Activated CD4-positive, alpha-beta T cell treated with anti-CD3 and anti-CD28 coated beads for 36 hours (primary cell): ENCODE measurements at regions not wholly inside any gene's neighbourhood (a gene's known extent, or its start where the extent isn't known, plus 50 kb on each side); places are given as distances from the start of the nearest gene placed in this dataset.

ENCODE experiments used
- ATAC-seq: fragments of 200-7000 bp; cut with Tn5 transposase; one replicate; pipeline ENCODE4 v1.10.0; 2021; ENCODE audit warnings: mild to moderate bottlenecking, moderate library complexity
- CTCF ChIA-PET: fragments of 350-600 bp; sonication (Branson Sonifier 250); formaldehyde crosslinking; loops from one replicate; lab custom pipeline; 2021; ENCODE audit warnings: antibody characterized with exemption; lab: Charles Lee
- POLR2A ChIA-PET: fragments of 350-600 bp; sonication (Branson Sonifier 250); formaldehyde crosslinking; loops from one replicate; lab custom pipeline; 2021; ENCODE audit warnings: antibody characterized with exemption, inconsistent platforms; lab: Charles Lee
- DNase-seq: peaks from one replicate; pipeline ENCODE4 v3.0.0-alpha.2; 2020
- H3K27ac Mint-ChIP-seq: one replicate; pipeline ENCODE4 v1.8.0; 2021; ENCODE audit warnings: mixed read lengths
- H3K27me3 Mint-ChIP-seq: one replicate; pipeline ENCODE4 v1.8.0; 2021; ENCODE audit warnings: mixed read lengths
- H3K36me3 Mint-ChIP-seq: one replicate; pipeline ENCODE4 v1.8.0; 2021; ENCODE audit warnings: low read depth, mixed read lengths
- H3K4me1 Mint-ChIP-seq: one replicate; pipeline ENCODE4 v1.8.0; 2021; ENCODE audit warnings: mixed read lengths
- H3K4me3 Mint-ChIP-seq: one replicate; pipeline ENCODE4 v1.8.0; 2021; ENCODE audit warnings: mild to moderate bottlenecking, moderate library complexity, mixed read lengths
- H3K9me3 Mint-ChIP-seq: one replicate; pipeline ENCODE4 v1.8.0; 2021; ENCODE audit warnings: low read depth, mixed read lengths
- intact Hi-C, 2 experiments: fragments of 100-400 bp; cut with DNase I in 1 of 2; cut with micrococcal nuclease in 1 of 2; formaldehyde crosslinking; loops; one replicate each; pipeline versions ENCODE4 v1.14.2 to v1.15.1; 2022 to 2024; cut with DNase I, micrococcal nuclease

DNA sequence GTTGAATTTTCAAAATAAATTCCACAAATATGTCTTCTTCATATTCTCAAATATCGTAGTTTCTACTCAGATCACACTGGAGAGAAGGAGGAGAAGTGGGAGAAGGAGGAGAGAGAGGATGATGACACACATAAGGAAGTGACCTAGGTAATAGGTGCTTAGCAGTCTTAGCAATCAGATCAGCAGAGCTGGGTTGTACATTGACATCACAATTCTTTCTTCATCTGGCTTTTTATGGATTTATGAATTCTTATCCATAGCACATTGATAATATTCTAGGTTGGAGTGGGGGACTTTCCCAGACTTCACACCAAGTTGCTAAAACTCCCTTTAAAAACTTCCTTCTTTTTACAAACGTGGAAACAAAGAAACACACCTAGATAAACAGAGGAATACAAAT, 86.9 kb downstream of the FGF9 start:
- intact Hi-C loops: no loop called here
- Mint-ChIP-seq H3K9me3 (no peaks in the 10 kb centered on the region), H3K27ac (no peak overlapping the region), H3K4me1 (no peaks in the 10 kb centered on the region), H3K36me3 (no peaks in the 10 kb centered on the region), H3K4me3 (no peak overlapping the region), H3K27me3 (peaks cover 3% of the 10 kb centered on the region)
- CTCF ChIA-PET: no interaction called here
- DNase-seq (no peak), ATAC-seq (no peak)
- POLR2A ChIA-PET: no interaction called here

DNA sequence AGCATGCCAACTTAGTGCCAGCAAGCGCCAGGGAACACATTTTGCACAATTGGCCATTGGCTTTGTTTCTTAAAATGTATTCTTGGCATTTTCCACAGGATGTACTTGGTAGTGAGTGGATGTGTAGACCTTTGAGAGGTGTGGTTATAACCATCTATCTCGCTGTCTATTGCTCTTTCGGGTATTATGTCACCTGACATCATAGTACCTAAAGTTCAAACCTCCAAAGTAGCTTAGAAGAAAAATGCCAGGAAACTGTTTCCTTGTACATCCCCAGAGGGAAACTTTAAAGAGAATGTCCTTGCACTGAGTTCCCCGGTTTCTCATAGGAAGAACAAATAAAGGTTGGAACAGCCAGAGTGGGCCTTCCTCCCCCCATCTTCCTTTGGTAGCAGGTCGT, 87.6 kb downstream of the FGF9 start:
- ChIA-PET CTCF (no interaction called here), POLR2A (no interaction called here)
- intact Hi-C loops: no loop called here
- ATAC-seq (no peak), DNase-seq (no peak)
- Mint-ChIP-seq H3K27ac (no peak overlapping the region), H3K27me3 (peaks cover 3% of the 10 kb centered on the region), H3K36me3 (no peaks in the 10 kb centered on the region), H3K4me1 (no peaks in the 10 kb centered on the region), H3K9me3 (no peaks in the 10 kb centered on the region), H3K4me3 (no peak overlapping the region)

DNA sequence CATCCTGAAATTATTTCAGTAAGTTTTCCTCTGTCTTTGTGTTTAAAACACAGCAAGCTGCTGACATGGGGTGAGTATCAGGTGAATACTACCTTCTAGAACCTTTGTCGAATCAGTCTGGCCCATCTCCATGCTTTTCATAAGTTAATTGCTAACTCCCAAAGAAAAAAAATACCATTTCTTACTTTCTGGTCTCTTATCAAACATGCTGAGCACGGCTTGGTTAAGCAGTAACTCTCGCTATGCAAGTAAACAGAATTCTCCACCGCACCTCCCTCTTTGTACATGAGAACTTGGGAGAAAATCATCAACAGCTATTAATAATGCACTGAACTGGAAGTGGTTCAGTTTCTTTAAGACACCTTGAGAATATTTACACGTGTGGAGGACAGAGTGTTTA, 88.6 kb downstream of the FGF9 start:
- Mint-ChIP-seq H3K4me3 (no peak overlapping the region), H3K36me3 (no peaks in the 10 kb centered on the region), H3K4me1 (no peaks in the 10 kb centered on the region), H3K27ac (no peak overlapping the region), H3K27me3 (peaks cover 3% of the 10 kb centered on the region), H3K9me3 (no peaks in the 10 kb centered on the region)
- CTCF ChIA-PET: no interaction called here
- intact Hi-C loops: no loop called here
- POLR2A ChIA-PET: no interaction called here
- no peak for ATAC-seq
- no peak for DNase-seq

DNA sequence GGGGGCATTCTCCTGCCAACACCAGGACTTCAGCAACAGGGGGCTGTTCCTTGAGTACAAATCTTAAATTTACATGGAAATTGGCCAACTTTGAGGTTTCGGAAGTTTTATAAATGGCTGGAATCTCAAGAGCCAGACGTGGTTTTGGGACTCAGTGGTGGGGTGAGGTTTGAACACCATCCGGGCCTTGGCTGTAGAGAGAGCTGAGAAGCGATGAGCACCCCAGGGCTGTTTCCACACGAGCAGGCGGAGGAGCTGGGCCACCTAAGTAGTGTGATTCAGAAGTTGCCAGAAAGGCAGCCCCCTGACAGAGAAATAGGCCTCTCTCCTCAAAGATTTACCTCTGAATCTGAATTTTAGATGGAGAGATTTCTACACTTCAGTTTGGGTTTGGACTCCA, 89.0 kb downstream of the FGF9 start:
- Mint-ChIP-seq H3K9me3 (no peaks in the 10 kb centered on the region), H3K36me3 (no peaks in the 10 kb centered on the region), H3K4me3 (no peak overlapping the region), H3K4me1 (no peaks in the 10 kb centered on the region), H3K27ac (no peak overlapping the region), H3K27me3 (peaks cover 3% of the 10 kb centered on the region)
- POLR2A ChIA-PET: no interaction called here
- ATAC-seq: no peak
- no peak for DNase-seq
- CTCF ChIA-PET: no interaction called here
- intact Hi-C loops: no loop called here

DNA sequence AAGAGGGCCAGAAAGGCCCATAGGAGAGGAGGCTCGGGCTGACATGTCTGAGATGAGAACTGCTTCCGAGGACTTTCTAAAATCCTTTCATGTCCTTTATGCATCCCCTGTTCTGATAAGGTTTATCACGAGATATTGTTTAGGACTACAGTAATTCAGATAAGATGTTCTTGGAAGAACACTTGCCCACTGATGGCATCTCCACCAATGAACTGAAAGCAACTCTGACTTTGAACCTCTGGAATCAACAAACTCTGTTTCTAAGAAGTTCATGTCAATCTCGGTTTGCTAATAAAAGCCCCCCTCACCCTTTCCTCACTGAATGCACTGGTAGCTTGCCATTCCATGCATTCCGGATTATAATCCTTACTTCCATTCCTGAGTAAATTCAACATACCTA, 90.9 kb downstream of the FGF9 start:
- H3K36me3 Mint-ChIP-seq: no peaks in the 10 kb centered on the region
- no peak overlapping the region for H3K4me3 Mint-ChIP-seq
- no peaks in the 10 kb centered on the region for H3K9me3 Mint-ChIP-seq
- intact Hi-C loops: no loop called here
- H3K27me3 Mint-ChIP-seq: peaks cover 2% of the 10 kb centered on the region
- H3K27ac Mint-ChIP-seq: no peak overlapping the region
- no peak for DNase-seq
- no peaks in the 10 kb centered on the region for H3K4me1 Mint-ChIP-seq
- CTCF ChIA-PET: no interaction called here
- POLR2A ChIA-PET: no interaction called here
- ATAC-seq: no peak

DNA sequence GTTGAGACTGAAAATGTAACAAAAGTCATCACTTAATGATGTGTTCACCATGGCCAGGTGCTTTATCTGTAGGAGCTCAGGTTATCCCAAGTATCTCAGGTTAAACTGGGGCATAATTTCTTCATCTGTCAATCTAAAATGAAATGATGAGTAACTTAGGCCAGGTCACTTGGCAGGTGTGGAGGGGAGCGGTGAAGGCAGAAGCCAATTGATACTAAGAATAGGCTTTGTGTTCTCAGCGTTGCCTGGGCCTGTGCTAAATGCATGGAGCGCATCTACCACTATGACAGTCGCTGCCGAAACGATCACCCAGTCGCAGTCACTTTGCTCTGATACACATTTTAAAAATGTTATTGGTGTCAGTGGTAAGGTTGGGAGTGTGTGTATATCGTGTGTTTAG, 91.6 kb downstream of the FGF9 start:
- no peaks in the 10 kb centered on the region for H3K4me1 Mint-ChIP-seq
- H3K9me3 Mint-ChIP-seq: no peaks in the 10 kb centered on the region
- H3K27me3 Mint-ChIP-seq: peaks cover 7% of the 10 kb centered on the region
- ATAC-seq: no peak
- ChIA-PET POLR2A (no interaction called here), CTCF (interaction anchor here (0.6 kb wide), 1 partner anchor 194 kb away, joined by 4 read pairs; no protein-coding TSS in a partner anchor)
- H3K36me3 Mint-ChIP-seq: no peaks in the 10 kb centered on the region
- intact Hi-C loops: no loop called here
- no peak overlapping the region for H3K4me3 Mint-ChIP-seq
- no peak for DNase-seq
- no peak overlapping the region for H3K27ac Mint-ChIP-seq

DNA sequence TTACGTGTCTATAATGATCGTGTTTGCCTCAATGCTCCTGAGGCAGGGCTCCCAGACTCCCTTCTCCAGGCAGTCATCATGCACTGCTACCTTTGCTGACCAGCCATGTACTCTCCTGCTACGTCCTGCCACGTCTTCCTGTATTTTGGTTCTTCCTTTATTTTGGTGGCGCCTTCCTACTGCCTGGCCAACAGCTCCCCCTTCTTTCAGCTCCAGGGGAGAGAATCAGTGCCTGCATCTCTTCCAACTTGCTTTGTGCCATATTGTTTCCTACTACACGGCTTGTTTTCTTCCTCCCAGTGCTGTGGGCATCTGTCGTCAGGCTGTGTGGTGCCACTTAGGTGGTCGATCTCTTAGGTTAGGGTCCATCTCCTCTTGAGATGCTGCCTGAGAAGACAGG, 96.2 kb downstream of the FGF9 start:
- no peak for ATAC-seq

GRCh38 chr13:21771075-21771474, 100.2 kb downstream of the FGF9 start:
- H3K9me3 Mint-ChIP-seq: peaks cover 4% of the 10 kb centered on the region
- intact Hi-C loops: no loop called here
- H3K4me3 Mint-ChIP-seq: no peak overlapping the region
- no peak overlapping the region for H3K27ac Mint-ChIP-seq
- peaks cover 12% of the 10 kb centered on the region for H3K27me3 Mint-ChIP-seq
- ATAC-seq (no peak), DNase-seq (no peak)
- POLR2A ChIA-PET: no interaction called here
- no peaks in the 10 kb centered on the region for H3K36me3 Mint-ChIP-seq
- no peaks in the 10 kb centered on the region for H3K4me1 Mint-ChIP-seq
- CTCF ChIA-PET: interaction anchor here (0.5 to 0.8 kb wide), 2 partner anchors 14 to 50 kb away, joined by 3 read pairs; no protein-coding TSS in a partner anchor

More for the DNA sequence above, 96.2 kb downstream of the FGF9 start:
- no peak for DNase-seq
- intact Hi-C loops: no loop called here
- Mint-ChIP-seq H3K27ac (no peak overlapping the region), H3K4me1 (no peaks in the 10 kb centered on the region), H3K4me3 (no peak overlapping the region), H3K27me3 (peaks cover 11% of the 10 kb centered on the region), H3K36me3 (no peaks in the 10 kb centered on the region), H3K9me3 (peaks cover 4% of the 10 kb centered on the region)
- CTCF ChIA-PET: no interaction called here
- POLR2A ChIA-PET: no interaction called here

DNA sequence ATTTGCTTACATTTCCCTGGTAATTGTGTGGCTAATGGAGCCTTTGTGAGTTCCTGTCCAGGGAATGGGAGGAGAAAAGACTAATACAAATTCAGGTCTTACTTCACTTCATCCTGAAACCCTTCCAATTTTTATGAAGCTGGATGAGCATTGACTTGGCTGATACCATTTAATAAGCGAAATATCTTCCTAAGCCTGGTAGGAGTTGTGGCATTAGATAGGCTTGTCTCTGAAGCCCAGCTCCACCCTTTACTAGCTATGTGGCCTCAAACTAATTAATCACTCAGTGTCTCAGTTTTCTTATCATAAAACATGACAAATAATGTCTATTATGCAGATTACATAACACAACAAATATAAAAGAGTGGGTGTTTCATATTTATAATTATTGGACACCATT, 106.3 kb downstream of the FGF9 start:
- no peaks in the 10 kb centered on the region for H3K36me3 Mint-ChIP-seq
- H3K27ac Mint-ChIP-seq: no peak overlapping the region
- H3K4me3 Mint-ChIP-seq: no peak overlapping the region
- ChIA-PET POLR2A (no interaction called here), CTCF (no interaction called here)
- DNase-seq: no peak
- H3K27me3 Mint-ChIP-seq: peaks cover 2% of the 10 kb centered on the region
- H3K4me1 Mint-ChIP-seq: no peaks in the 10 kb centered on the region
- peaks cover 9% of the 10 kb centered on the region for H3K9me3 Mint-ChIP-seq
- ATAC-seq: no peak
- intact Hi-C loops: no loop called here

DNA sequence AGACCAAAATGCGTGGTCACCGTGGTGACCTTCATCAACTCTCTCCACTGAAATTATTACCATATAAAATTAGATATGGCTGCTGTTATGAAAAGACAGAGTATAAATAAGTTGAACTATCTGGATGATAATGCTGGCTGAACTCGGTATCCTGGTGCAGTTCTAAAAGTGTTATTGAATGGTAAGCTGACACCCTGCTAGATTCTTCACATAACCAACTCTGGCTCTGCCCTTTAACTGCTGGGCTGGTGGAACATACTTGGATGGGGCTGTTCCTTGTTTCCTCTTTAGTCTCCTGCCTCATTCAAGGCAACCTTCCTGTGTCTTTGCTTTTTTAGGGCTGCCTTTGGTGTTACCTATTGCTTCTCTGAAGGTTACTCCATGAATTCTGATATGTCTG, 106.9 kb downstream of the FGF9 start:
- DNase-seq (no peak), ATAC-seq (no peak)
- no peak overlapping the region for H3K4me3 Mint-ChIP-seq
- intact Hi-C loops: no loop called here
- ChIA-PET POLR2A (no interaction called here), CTCF (no interaction called here)
- H3K4me1 Mint-ChIP-seq: no peaks in the 10 kb centered on the region
- peaks cover 2% of the 10 kb centered on the region for H3K27me3 Mint-ChIP-seq
- no peak overlapping the region for H3K27ac Mint-ChIP-seq
- H3K36me3 Mint-ChIP-seq: no peaks in the 10 kb centered on the region
- peaks cover 9% of the 10 kb centered on the region for H3K9me3 Mint-ChIP-seq

DNA sequence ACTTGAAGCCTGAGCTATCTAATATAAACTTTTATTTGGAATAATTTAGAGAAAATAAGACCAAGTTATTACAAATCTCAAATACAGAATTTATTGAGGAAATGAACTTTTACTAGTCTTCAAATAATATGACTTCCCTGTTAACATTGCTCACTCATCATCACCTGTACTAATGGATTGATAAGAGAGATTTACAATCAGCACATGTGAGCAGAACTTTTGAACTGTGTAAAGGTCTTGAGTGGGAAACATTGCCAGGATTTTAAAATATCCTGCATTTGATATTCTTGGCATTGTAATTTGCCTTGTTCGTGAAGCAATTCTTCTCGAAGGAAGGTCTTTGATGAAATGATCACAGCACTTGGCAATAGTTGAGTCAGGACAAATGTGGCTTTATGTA, 111.9 kb downstream of the FGF9 start:
- ATAC-seq (no peak), DNase-seq (no peak)
- H3K4me1 Mint-ChIP-seq: no peaks in the 10 kb centered on the region
- ChIA-PET CTCF (no interaction called here), POLR2A (no interaction called here)
- intact Hi-C loops: no loop called here
- peaks cover 2% of the 10 kb centered on the region for H3K27me3 Mint-ChIP-seq
- no peak overlapping the region for H3K4me3 Mint-ChIP-seq
- no peak overlapping the region for H3K27ac Mint-ChIP-seq
- no peaks in the 10 kb centered on the region for H3K36me3 Mint-ChIP-seq
- H3K9me3 Mint-ChIP-seq: peaks cover 9% of the 10 kb centered on the region

- no peak overlapping the region for H3K27ac Mint-ChIP-seq
- H3K4me3 Mint-ChIP-seq: no peak overlapping the region
- POLR2A ChIA-PET: no interaction called here
- H3K36me3 Mint-ChIP-seq: no peaks in the 10 kb centered on the region
- no peak for DNase-seq
- no peak for ATAC-seq
- peaks cover 2% of the 10 kb centered on the region for H3K27me3 Mint-ChIP-seq
- no peaks in the 10 kb centered on the region for H3K4me1 Mint-ChIP-seq
- CTCF ChIA-PET: no interaction called here
- no peaks in the 10 kb centered on the region for H3K9me3 Mint-ChIP-seq
- intact Hi-C loops: no loop called here
Observed at GRCh38 chr13:21785990-21786389, 115.1 kb downstream of the FGF9 start.

DNA sequence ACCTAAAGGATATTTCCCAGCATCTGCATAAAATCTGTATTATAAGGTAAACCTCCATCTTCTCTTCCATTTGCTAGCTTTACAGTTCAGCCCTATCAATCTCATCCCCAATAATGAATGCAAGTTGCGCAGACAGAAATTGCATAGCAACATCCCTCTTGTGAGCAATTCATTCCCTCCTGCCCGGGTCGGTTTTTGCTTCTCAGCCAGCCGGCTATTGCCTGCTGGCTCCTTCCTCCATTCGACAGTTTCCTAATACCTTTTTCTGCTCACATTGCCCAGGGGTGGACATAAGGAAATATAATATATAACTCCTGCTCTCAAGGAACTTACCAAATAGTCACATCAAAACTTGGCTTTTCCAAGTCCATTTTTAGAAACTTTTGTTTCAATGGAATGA, 125.2 kb downstream of the FGF9 start:
- CTCF ChIA-PET: no interaction called here
- Mint-ChIP-seq H3K4me1 (no peaks in the 10 kb centered on the region), H3K27ac (no peak overlapping the region), H3K27me3 (peaks cover 4% of the 10 kb centered on the region), H3K36me3 (no peaks in the 10 kb centered on the region), H3K4me3 (no peak overlapping the region), H3K9me3 (no peaks in the 10 kb centered on the region)
- POLR2A ChIA-PET: no interaction called here
- ATAC-seq (no peak), DNase-seq (no peak)
- intact Hi-C loops: no loop called here
